GM19324 (cell line): ENCODE measurements at regions not wholly inside any gene's neighbourhood (a gene's known extent, or its start where the extent isn't known, plus 50 kb on each side); places are given as distances from the start of the nearest gene placed in this dataset.
"Not testable (repeated sequence)": the region's sequence is repeated elsewhere in the genome, so short reads cannot be mapped to it uniquely, and the experiment has no call there.

Experiments used
- ATAC-seq: cut with Tn5 transposase; IDR thresholded peaks from one replicate; pipeline ENCODE4 v1.9.1; 2021; ENCODE audit warnings: mild to moderate bottlenecking, moderate library complexity; ENCODE audit not compliant: unreplicated experiment, low FRiP score

- ATAC-seq = no peak
Observed at GRCh38 chr4:26039639-26040359, 125.8 kb downstream of the SMIM20 start.

DNA sequence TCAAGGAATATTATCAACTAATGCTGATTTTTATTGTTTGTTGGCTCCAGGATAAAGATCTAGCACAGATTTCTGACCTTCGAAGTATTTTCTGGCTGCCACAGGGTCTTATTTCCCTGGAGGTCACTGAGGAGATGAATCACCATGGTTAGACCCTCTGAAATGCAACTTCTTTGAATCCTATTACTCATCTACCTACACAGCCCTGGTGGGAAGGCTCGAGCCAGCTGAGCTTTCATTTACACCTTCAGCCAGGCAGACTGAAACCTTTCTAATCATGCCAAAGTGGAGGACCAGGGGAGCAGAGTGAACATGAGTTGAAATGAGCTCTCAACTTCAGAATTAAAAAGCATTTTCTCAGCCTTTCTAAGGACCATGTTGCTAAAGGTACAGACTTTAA, 130.5 kb downstream of the SMIM20 start:
- no peak for ATAC-seq

DNA sequence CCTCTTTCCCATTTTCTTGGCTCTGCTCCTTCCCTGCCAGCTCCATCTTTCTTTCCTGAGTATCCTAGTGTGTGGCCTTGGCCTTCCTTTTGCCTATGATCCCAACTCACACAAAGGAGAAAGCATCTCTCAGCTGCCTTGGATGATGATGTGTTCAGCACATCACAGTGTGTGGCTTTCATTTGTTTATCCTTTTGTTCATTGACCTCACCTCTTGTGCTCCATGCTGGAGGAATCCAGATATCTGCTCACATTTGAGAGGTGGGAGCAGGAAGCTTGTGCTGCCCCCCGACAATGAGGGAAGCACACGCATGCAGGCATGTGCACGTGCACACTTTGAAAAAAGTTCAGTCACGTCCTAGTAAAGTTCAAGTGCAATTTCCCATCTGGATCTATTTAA, 131.0 kb downstream of the SMIM20 start:
- no peak for ATAC-seq

DNA sequence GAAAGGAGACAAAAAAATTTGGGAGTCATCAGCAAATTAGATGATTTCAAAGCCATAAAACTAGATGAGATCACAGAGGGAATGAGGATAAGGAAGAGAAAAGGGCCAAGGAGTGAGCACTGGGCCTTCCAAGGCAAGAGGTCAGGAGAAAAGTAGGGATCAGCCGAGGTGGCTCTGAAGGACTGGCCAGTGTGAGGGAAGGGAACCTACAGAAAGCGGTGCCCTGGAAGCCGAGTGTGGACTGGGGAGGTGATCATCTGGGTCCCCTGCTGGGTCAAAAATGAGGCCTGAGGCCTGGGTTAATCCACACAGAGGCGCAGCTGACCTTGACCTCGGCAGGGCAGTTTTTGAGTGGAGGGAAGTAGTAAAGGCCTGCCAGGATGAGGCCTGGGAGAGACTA, 133.8 kb downstream of the SMIM20 start:
- ATAC-seq = no peak

DNA sequence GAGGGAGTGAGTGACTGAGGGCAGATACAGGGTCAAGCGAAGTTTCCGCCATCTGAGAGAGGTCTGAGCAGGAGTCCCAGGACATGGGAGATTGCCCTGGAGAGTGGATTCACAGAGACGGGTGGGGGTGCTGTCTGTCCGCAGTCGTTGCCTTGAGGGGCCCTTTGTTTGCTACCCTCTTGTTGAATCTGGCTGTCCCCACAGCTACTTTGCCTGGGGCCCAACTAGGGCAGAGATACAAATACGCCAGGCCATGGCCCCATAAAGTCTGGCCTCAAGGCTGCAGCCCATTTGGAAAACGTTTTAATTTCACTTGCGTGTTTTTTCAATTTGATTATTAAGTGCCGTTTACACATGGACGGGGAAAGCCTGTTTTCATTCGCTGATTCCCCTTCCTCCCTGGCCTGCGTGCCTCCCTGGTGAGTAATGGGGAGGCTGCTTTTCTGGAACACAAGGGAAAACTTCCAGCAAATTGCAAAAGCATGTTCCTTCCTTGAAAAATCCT, 134.4 kb downstream of the SMIM20 start:
- ATAC-seq = no peak

GRCh38 chr4:26048950-26049349, 134.9 kb downstream of the SMIM20 start:
- no peak for ATAC-seq

- ATAC-seq = no peak
Observed at GRCh38 chr4:26049447-26049846, 135.4 kb downstream of the SMIM20 start.

- ATAC-seq = no peak
Observed at GRCh38 chr4:26050212-26050643, 136.2 kb downstream of the SMIM20 start.

DNA sequence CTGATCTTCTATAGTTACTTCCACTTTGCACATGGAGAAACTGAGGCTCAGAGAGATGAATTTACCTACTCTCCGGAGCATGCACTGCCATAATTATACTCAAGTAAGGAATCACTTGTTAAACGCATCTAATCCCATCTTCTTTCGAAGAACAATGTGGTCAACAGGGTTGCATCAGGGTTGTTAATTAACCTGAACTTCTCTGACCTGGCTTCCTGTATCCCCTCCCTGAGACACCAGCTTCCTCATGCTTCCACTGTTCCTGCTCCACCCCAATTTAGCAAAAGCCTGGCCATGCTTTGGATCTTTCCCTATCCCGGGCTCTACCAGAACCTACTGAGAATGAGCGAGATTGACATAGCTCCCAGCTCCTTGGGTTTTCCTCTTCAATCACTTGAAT, 136.7 kb downstream of the SMIM20 start:
- no peak for ATAC-seq

DNA sequence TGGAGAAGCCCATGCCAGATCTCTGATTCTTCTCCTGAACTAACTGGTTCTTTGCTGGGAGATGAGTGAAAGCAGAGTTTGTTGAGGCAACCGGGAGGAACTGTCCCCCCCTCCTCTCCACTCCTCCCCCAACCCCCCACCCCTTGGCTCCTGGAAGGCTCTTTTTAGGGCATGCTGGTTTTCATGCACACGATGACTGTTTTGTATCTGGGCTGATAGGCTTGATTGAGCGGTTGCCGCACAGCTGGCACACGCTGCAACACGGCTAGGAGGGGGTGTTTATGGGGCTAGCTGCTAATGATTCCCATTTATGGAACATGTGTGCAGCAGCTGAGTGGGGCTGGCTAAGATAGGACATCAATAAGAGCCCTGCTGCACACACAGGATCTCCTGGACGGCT, 137.2 kb downstream of the SMIM20 start:
- ATAC-seq = no peak

DNA sequence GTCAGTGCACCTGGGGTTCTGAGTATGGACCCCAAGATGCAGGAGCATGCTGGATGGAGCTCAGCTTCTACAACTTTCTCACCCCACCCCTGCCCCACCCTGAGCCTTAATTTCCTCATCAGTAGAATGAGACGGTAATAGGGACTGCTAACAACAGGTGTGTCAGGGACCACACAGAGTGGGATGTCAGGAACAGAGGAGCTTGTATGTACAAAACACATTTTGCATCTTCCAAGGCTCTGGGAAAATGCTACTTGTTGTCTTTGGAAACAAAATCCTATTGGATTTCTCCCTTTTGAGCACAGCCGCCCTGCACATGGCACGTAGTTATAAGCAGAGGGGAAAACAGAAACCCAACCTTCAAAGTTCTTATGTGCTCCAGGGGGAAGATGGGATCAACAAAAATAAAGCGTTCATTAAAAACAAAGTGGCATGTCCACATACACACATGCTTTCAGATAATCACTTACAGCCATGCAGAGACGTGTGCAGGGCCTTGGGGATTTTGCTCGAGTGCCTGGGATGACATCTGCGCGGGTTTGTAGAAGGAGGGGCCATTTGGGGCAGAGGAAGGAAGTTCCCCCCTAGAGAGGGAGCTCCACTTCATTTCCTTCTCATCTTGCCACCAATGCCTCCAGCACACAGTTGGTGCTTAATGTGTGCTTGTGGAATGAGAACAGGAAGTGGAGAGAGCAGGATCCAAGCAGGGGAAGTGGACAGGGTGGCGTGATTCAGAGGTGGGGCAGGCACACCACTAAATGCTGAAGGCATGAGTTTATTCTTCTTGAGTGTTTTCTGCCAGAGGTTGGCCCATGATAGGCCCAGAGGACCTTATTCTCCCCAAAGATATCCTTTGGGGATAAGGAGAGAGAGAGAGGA, 138.9 kb downstream of the SMIM20 start:
- ATAC-seq = no peak

- no peak for ATAC-seq
Observed at GRCh38 chr4:26053761-26054160, 139.7 kb downstream of the SMIM20 start.

- ATAC-seq = no peak
Observed at GRCh38 chr4:26055855-26056254, 141.8 kb downstream of the SMIM20 start.

GRCh38 chr4:26056406-26056805, 142.4 kb downstream of the SMIM20 start:
- ATAC-seq = no peak

DNA sequence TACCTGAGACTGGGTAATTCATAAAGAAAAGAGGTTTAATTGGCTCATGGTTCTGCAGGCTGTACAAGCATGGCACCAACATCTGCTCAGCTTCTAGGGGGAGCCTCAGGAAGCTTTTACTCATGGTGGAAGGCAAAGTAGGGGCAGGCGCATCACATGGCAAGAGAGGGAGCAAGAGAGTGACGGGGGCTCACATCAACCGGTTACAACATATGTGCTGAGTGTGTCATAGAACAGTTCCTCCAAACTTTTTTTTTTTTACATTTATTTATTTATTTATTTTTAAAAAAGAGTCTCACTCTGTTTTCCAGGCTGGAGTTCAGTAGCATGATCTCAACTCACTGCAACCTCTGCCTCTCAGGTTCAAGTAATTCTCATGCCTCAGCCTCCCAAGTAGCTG, 143.8 kb downstream of the SMIM20 start:
- ATAC-seq = not testable (repeated sequence)

- peak; percentile 68 for ATAC-seq
Observed at GRCh38 chr4:26058537-26058936, 144.5 kb downstream of the SMIM20 start.

DNA sequence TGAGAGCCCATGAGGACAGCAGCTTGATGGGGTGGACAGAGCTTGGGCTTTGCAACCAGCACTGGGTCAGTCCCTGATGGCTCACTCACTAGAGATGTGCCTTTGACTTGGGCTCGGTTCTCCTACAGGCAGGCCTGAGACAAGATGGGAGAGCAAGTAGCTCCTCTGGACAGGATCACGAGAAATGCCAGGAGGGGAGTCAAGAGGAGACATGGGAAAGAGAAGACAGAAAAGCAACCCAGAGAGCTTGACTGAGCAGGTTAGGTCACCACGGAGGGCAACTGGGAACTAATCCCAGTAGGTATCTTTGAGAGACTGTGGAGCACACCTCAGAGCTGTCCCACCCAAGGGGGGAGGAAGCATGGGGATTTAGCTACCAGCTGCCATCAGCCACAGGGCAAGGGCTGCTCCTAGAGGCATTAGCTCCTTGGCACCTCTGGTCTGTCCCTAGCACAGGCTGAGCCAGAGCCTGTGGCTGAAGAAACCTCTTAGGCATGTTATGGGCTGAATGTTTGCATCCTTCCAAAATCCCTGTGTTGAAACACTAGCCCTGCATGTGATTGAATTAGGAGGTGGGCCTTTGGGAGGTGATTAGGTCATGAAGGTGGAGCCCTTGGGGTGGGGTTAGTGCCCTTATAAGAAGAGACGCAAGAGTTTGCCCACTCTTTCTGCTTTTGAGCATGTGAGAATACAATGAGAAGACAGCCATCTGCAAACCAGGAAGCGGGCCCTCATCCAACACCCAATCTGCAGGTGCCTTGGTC, 145.6 kb downstream of the SMIM20 start:
- no peak for ATAC-seq

DNA sequence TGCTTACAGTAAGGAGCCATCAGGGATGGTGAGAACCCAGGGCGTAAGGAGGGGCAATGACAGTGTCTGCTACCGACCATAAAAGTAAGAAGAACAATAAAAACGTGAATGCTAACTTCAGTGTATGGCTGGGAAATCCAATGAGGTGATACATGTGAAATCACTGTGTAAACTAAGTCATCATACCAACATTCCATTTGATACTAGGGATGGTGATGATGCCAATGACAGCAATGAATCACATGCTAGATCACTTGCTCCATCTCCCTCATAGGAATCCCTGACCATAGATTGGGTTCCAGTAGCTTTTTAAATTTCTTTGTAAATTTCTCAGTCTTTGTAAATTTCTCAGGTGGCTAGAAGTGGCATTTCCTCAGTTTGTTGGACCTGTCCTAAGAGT, 146.3 kb downstream of the SMIM20 start:
- no peak for ATAC-seq

GRCh38 chr4:26061248-26061986, 147.4 kb downstream of the SMIM20 start:
- ATAC-seq = no peak

DNA sequence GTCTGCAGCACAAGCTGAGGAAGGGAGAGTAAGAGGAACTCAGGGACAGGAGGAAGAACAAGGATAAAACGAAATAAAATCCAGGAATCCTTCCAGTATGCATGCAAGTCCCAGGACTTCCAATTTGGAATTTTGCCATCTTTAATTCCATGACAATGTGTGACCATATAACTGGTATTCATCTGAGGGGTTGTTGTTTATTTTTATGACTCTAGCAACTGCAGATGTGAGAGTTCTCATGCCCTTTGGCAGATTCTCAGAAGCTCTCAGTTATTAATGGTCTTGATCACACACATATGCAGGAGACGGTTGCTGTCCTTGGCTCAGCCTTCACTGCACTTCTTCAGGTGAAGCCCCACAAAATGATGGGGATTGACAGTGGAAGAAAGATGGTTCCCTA, 148.2 kb downstream of the SMIM20 start:
- ATAC-seq = no peak
